ENCODE measurements at regions not wholly inside any gene's neighbourhood (a gene's known extent, or its start where the extent isn't known, plus 50 kb on each side); places are given as distances from the start of the nearest gene placed in this dataset.
"Not testable (repeated sequence)": the region's sequence is repeated elsewhere in the genome, so short reads cannot be mapped to it uniquely, and the experiment has no call there.

DNA sequence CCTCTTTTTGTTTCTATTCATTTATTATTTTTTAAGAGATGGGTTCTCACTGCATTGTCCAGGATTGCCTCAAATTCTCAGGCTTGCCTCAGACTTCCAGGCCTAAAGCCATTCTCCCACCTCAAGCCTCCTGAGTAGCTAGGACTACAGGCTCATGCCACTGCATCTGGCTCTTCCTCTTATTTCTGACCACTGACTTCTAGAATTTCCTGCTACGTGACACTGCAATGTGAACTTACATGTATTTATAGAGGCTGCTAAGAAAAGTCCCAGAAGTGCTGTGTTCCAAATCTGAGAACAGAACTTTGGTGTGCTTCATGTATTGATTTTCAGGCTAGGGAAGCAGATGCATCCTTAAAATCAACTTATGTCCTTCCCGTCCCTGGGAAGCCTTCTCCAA lies 407.4 kb downstream of the RSL24D1 start:
- DNase-seq (ENCODE audit: low read depth), result no peak
- TF ChIP-seq, protein P1, sequence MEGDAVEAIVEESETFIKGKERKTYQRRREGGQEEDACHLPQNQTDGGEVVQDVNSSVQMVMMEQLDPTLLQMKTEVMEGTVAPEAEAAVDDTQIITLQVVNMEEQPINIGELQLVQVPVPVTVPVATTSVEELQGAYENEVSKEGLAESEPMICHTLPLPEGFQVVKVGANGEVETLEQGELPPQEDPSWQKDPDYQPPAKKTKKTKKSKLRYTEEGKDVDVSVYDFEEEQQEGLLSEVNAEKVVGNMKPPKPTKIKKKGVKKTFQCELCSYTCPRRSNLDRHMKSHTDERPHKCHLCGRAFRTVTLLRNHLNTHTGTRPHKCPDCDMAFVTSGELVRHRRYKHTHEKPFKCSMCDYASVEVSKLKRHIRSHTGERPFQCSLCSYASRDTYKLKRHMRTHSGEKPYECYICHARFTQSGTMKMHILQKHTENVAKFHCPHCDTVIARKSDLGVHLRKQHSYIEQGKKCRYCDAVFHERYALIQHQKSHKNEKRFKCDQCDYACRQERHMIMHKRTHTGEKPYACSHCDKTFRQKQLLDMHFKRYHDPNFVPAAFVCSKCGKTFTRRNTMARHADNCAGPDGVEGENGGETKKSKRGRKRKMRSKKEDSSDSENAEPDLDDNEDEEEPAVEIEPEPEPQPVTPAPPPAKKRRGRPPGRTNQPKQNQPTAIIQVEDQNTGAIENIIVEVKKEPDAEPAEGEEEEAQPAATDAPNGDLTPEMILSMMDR (IDR thresholded peaks at IDR 0.05; ENCODE audit: insufficient read depth, low read depth, low read length, missing control alignments), result no peak

DNA sequence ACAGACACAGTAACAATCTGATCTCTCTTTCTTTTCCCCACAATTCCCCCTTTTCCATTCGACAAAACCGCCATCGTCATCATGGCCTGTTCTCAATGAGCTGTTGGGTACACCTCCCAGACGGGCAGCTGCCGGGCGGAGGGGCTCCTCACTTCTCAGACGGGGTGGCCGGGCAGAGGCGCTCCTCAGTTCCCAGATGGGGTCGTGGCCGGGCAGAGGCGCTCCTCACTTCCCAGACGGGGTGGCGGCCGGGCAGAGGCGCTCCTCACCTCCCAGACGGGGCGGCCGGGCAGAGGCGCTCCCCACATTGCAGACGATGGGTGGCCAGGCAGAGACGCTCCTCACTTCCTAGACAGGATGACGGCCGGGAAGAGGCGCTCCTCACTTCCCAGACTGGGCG lies 415.5 kb downstream of the RSL24D1 start:
- H3K4me3 ChIP-seq (ENCODE audit: low read length); DNase-seq (ENCODE audit: low read depth): not testable (repeated sequence)

More for the DNA sequence above, 407.4 kb downstream of the RSL24D1 start:
- no peak overlapping the region for H3K4me3 ChIP-seq (ENCODE audit: low read length)

DNA sequence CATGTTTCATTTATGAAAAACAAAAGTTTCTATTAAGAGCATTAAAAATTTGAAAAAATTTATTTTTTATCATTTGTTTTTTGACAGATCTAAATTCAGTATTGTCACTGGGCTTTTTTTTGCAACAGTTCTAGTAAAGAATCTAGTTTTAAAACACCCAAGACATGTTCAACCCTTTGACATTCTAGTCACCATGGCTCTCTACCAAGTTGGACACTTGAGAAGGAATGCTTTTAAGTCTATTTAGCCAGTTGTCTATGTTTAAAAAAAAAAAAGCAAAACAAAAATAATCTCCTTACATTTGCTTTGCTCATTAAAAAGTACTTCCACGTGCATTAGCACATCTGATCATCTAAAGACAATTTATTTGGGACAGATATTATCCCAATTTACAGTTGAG lies 417.5 kb downstream of the RSL24D1 start:
- TF ChIP-seq, protein P1 (IDR thresholded peaks at IDR 0.05; ENCODE audit: insufficient read depth, low read depth, low read length, missing control alignments), result no peak
- no peak overlapping the region for H3K4me3 ChIP-seq (ENCODE audit: low read length)
- no peak for DNase-seq (ENCODE audit: low read depth)

DNA sequence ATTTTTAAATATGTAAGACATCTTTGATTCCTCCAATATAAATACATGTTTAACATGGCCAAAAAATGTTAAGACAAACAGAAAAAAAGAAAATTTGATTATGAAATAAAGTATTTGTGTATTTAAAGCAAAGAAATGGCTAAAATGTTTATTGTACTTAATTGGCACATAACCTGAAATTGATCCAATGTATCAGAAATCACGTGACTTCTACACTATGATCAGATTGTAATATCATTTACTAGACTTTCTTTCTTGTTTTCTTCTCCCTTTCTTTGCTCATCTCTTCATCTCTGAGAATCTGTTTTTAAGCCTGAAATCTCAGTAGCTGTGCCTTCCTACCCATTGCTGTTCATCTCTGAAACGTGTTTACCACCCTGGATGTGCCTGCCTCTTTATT lies 420.3 kb downstream of the RSL24D1 start:
- no peak for DNase-seq (ENCODE audit: low read depth)
- TF ChIP-seq, protein P1 (IDR thresholded peaks at IDR 0.05; ENCODE audit: insufficient read depth, low read depth, low read length, missing control alignments), result no peak
- H3K4me3 ChIP-seq (ENCODE audit: low read length), result no peak overlapping the region

DNA sequence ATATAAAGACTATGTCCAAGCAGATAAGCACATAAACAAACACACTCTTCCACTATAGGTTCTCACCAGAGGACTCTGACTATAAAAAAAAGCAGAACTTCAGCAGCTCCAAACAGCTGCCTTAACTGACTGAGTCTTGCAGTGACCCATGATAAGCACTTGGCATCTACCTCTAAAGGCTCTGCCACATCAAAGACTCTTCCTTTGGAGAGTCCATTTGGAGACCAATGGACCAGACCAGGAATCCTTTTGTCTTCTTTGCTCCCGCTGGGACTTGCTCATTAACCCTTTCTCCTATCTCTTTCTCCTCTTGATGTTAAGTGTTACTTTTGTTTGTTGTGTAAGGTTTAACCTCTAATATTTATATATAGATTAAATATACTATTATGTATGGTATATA lies 424.1 kb downstream of the RSL24D1 start:
- H3K4me3 ChIP-seq (ENCODE audit: low read length), result no peak overlapping the region
- DNase-seq (ENCODE audit: low read depth), result no peak
- TF ChIP-seq, protein P1 (IDR thresholded peaks at IDR 0.05; ENCODE audit: insufficient read depth, low read depth, low read length, missing control alignments), result no peak

DNA sequence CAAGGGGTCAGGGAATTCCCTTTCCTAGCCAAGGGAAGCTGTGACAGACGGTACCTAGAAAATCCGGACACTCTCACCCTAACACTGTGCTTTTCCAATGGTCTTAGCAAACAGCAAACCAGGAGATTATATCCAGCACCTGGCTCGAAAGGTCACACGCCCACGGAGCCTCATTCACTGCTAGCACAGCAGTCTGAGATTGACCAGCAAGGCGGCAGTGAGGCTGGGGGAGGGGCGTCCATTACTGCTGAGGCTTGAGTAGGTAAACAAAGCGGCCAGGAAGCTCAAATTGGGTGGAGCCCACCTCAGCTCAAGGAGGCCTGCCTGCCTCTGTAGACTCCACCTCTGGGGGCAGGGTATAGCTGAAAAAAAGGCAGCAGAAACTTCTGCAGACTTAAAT lies 447.3 kb downstream of the RSL24D1 start:
- DNase-seq (ENCODE audit: low read depth); H3K4me3 ChIP-seq (ENCODE audit: low read length): not testable (repeated sequence)

DNA sequence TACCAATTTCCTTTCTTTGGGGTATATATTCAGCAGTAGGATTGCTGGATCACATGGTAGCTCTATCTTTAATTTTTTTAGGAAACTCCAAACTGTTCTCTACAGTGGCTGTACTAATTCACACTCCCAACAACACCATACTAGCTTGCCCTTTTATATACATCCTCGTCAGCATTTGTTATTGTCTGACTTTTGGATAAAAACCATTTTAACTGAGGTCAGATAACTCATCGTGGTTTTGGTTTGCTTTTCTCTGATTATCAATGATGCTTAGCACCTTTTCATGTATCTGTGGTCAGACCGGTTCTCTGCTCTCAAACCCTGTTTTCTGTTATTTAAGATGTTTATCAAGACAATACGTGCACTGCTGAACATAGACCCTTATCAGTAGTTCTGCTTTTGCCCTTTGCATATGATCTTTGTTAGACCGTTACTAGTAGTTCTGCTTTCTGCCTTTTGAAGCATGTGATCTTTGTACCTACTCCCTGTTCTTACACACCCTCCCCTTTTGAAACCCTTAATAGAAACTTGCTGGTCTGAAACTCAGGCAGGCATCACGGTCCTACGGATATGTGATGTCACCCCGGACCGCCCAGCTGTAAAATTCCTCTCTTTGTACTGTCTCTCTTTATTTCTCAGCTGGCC lies 474.3 kb downstream of the RSL24D1 start:
- no peak for DNase-seq (ENCODE audit: low read depth)
- H3K4me3 ChIP-seq (ENCODE audit: low read length), result no peak overlapping the region
- TF ChIP-seq, protein P1 (IDR thresholded peaks at IDR 0.05; ENCODE audit: insufficient read depth, low read depth, low read length, missing control alignments), result no peak

DNA sequence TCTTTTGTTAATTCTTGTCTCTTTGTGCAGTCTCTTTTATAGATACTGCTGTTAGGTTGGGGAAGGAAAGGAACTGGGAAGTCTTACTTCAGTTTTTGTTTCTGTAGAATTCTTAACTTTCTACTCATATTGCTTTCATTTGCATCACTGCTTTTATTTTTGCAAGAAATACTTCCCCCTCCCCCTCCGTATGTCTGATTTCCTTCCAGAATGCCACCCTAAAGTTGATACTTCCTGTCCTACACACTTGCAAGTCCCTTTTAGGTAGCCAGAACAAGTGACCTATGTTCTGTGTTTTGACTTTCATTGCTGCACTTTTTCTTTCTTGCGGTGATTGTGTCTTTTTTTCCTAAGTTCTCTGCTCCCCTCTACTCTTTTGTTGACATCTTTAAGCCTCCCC lies 477.4 kb downstream of the RSL24D1 start:
- no peak overlapping the region for H3K4me3 ChIP-seq (ENCODE audit: low read length)
- TF ChIP-seq, protein P1 (IDR thresholded peaks at IDR 0.05; ENCODE audit: insufficient read depth, low read depth, low read length, missing control alignments), result no peak
- no peak for DNase-seq (ENCODE audit: low read depth)

Measured in epithelial cell of esophagus (primary cell).